ENCODE measurements at regions not wholly inside any gene's neighbourhood (a gene's known extent, or its start where the extent isn't known, plus 50 kb on each side); places are given as distances from the start of the nearest gene placed in this dataset.
"Not testable (repeated sequence)": the region's sequence is repeated elsewhere in the genome, so short reads cannot be mapped to it uniquely, and the experiment has no call there.

- 3% methylated on average over 1 of the region's 1 CpG for WGBS (ENCODE audit: missing lambda C conversion rate)
- Histone ChIP-seq H3K27ac (no peak overlapping the region), H3K4me2 (no peak overlapping the region), H3K9me3 (no peaks in the 10 kb centered on the region), H3K4me3 (no peak overlapping the region), H3K4me1 (no peaks in the 10 kb centered on the region)
- peak; percentile 90 for FAIRE-seq
- no peak for TF ChIP-seq CBX8 (IDR thresholded peaks at IDR 0.05)
- no peak for TF ChIP-seq GATA3 (IDR thresholded peaks at IDR 0.05; ENCODE audit: borderline replicate concordance)
- TF ChIP-seq NR3C1 (IDR thresholded peaks at IDR 0.05): no peak
- no peak for TF ChIP-seq REST (IDR thresholded peaks at IDR 0.05)
- TF ChIP-seq ZFP36 (IDR thresholded peaks at IDR 0.05; ENCODE audit: borderline replicate concordance, partially characterized antibody): no peak
- no peak for TF ChIP-seq POLR2A (IDR thresholded peaks at IDR 0.05; ENCODE audit: low read length)
- TF ChIP-seq TP53 (CRISPR knock-in tag; IDR thresholded peaks at IDR 0.05): no peak
- no peak for TF ChIP-seq RCOR1 (IDR thresholded peaks at IDR 0.05; ENCODE audit: low read depth, low read length)
- no peak for TF ChIP-seq CBX2 (IDR thresholded peaks at IDR 0.05; ENCODE audit: borderline replicate concordance, low read depth)
- no peak for TF ChIP-seq TFCP2L1 (CRISPR knock-in tag; IDR thresholded peaks at IDR 0.05)
- TF ChIP-seq KDM1A (IDR thresholded peaks at IDR 0.05; ENCODE audit: low read depth): no peak
- TF ChIP-seq KDM5A (IDR thresholded peaks at IDR 0.05): no peak
- TF ChIP-seq USF2 (IDR thresholded peaks at IDR 0.05): no peak
- TF ChIP-seq E2F6 (IDR thresholded peaks at IDR 0.05; ENCODE audit: borderline replicate concordance, low read depth): no peak
- CTCF ChIA-PET: no interaction called here
- POLR2A ChIA-PET: no interaction called here
- DNase-seq (ENCODE audit: low read depth in 1 of 2, low spot score in 1 of 2): no peak
- ATAC-seq: no peak
Observed at GRCh38 chr11:49432242-49432848, 223.9 kb upstream of the FOLH1 start.

- DNase-seq (ENCODE audit: low read depth in 1 of 2, low spot score in 1 of 2) (no peak), ATAC-seq (no peak), FAIRE-seq (no peak)
- no peak overlapping the region for H3K4me3 ChIP-seq
- no peaks in the 10 kb centered on the region for H3K9me3 ChIP-seq
- H3K27ac ChIP-seq: no peak overlapping the region
- TF ChIP-seq RAD21 (conservative IDR thresholded peaks at IDR 0.05 in 1 of 2, IDR thresholded peaks at IDR 0.05 in 1 of 2) (no peak), FOSB (CRISPR knock-in tag; IDR thresholded peaks at IDR 0.05) (no peak), CBX8 (IDR thresholded peaks at IDR 0.05) (no peak), KDM1A (IDR thresholded peaks at IDR 0.05; ENCODE audit: low read depth) (no peak), HOXB5 (CRISPR knock-in tag; IDR thresholded peaks at IDR 0.05) (no peak), CBX2 (IDR thresholded peaks at IDR 0.05; ENCODE audit: borderline replicate concordance, low read depth) (no peak), TP53 (CRISPR knock-in tag; IDR thresholded peaks at IDR 0.05) (no peak), EHF (CRISPR knock-in tag; IDR thresholded peaks at IDR 0.05) (no peak), TFCP2L1 (CRISPR knock-in tag; IDR thresholded peaks at IDR 0.05) (no peak), SMC3 (IDR thresholded peaks at IDR 0.05) (no peak), ESRRA (IDR thresholded peaks at IDR 0.05; ENCODE audit: borderline replicate concordance, low read length) (no peak), HMGXB4 (CRISPR knock-in tag; IDR thresholded peaks at IDR 0.05; ENCODE audit: borderline replicate concordance) (no peak), NPAS2 (CRISPR knock-in tag; IDR thresholded peaks at IDR 0.05; ENCODE audit: borderline replicate concordance) (no peak)
- WGBS (ENCODE audit: missing lambda C conversion rate): 3% methylated on average over 3 of the region's 3 CpGs
- no peaks in the 10 kb centered on the region for H3K4me1 ChIP-seq
- POLR2A ChIA-PET: no interaction called here
- CTCF ChIA-PET: no interaction called here
- H3K4me2 ChIP-seq: no peak overlapping the region
Observed at GRCh38 chr11:49424136-49424535, 215.7 kb upstream of the FOLH1 start.

- H3K4me3 ChIP-seq; POLR2A ChIA-PET; CTCF ChIA-PET; DNase-seq (ENCODE audit: low read depth in 1 of 2, low spot score in 1 of 2); H3K9me3 ChIP-seq; FAIRE-seq; H3K4me2 ChIP-seq; H3K4me1 ChIP-seq; ATAC-seq; H3K27ac ChIP-seq: not testable (repeated sequence)
- WGBS (ENCODE audit: missing lambda C conversion rate): 12% methylated on average over 3 of the region's 3 CpGs
Observed at GRCh38 chr11:49418877-49419276, 210.5 kb upstream of the FOLH1 start.
